ENCODE measurements at regions not wholly inside any gene's neighbourhood (a gene's known extent, or its start where the extent isn't known, plus 50 kb on each side); places are given as distances from the start of the nearest gene placed in this dataset.

DNA sequence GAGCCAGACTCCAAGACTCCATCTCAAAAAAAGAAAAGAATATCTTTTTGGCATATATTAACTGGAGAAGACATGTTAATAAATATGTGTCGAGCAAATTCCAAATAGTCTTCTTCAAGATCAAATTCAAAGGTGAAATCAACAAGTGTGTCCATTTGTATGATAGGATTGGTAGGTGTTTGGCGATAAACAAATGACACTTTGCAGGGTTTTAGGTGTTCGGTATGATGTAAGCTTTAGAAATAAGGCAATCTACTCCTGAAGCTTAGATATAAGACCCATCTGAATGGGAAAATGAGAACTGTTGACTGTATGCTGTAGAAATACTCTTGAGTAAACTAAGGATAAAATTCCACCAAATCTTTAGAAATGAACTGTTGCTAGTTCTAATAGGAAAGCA is 75.8 kb upstream of the FNDC3B start:
- TF ChIP-seq, protein P1, sequence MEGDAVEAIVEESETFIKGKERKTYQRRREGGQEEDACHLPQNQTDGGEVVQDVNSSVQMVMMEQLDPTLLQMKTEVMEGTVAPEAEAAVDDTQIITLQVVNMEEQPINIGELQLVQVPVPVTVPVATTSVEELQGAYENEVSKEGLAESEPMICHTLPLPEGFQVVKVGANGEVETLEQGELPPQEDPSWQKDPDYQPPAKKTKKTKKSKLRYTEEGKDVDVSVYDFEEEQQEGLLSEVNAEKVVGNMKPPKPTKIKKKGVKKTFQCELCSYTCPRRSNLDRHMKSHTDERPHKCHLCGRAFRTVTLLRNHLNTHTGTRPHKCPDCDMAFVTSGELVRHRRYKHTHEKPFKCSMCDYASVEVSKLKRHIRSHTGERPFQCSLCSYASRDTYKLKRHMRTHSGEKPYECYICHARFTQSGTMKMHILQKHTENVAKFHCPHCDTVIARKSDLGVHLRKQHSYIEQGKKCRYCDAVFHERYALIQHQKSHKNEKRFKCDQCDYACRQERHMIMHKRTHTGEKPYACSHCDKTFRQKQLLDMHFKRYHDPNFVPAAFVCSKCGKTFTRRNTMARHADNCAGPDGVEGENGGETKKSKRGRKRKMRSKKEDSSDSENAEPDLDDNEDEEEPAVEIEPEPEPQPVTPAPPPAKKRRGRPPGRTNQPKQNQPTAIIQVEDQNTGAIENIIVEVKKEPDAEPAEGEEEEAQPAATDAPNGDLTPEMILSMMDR (IDR thresholded peaks at IDR 0.05), result no peak
- no peak for TF ChIP-seq EZH2 (IDR thresholded peaks at IDR 0.05)
- TF ChIP-seq EZH2phosphoT487 (IDR thresholded peaks at IDR 0.05), result no peak
